GM18951 (cell line): ENCODE measurements at regions not wholly inside any gene's neighbourhood (a gene's known extent, or its start where the extent isn't known, plus 50 kb on each side); places are given as distances from the start of the nearest gene placed in this dataset.

Experiments used
- POLR2A ChIP-seq: IDR thresholded peaks from 4 replicates; pipeline ENCODE4 v1.6.1; 2011; ENCODE audit warnings: mild to moderate bottlenecking; ENCODE audit not compliant: insufficient read length, insufficient read depth; ENCODE audit errors: extremely low read depth
- in situ Hi-C: fragments of 300-500 bp; cut with MboI; formaldehyde crosslinking; loops from one replicate; pipeline ENCODE4 v1.12.0; 2022; ENCODE audit warnings: low sequenced_read_pairs, mixed read lengths, inconsistent platforms; ENCODE audit not compliant: unreplicated experiment

GRCh38 chr7:121474301-121474673 is 78.2 kb upstream of the FAM3C start:
- in situ Hi-C loops: no loop called here
- no peak for TF ChIP-seq POLR2A

GRCh38 chr7:121473645-121474300 is 77.7 kb upstream of the FAM3C start:
- in situ Hi-C loops: no loop called here
- no peak for TF ChIP-seq POLR2A

- TF ChIP-seq POLR2A: no peak
- in situ Hi-C loops: no loop called here
Measured at GRCh38 chr7:121466455-121466854, 70.3 kb upstream of the FAM3C start.

GRCh38 chr7:121459148-121459547 is 63.0 kb upstream of the FAM3C start:
- in situ Hi-C loops: no loop called here
- TF ChIP-seq POLR2A: no peak

- no peak for TF ChIP-seq POLR2A
- in situ Hi-C loops: no loop called here
Measured at GRCh38 chr7:121456785-121457359, 60.8 kb upstream of the FAM3C start.

GRCh38 chr7:121456015-121456414 is 59.9 kb upstream of the FAM3C start:
- no peak for TF ChIP-seq POLR2A
- in situ Hi-C loops: no loop called here

- in situ Hi-C loops: no loop called here
- no peak for TF ChIP-seq POLR2A
Measured at GRCh38 chr7:121452389-121452788, 56.3 kb upstream of the FAM3C start.

GRCh38 chr7:121451367-121452094 is 55.4 kb upstream of the FAM3C start:
- in situ Hi-C loops: no loop called here
- TF ChIP-seq POLR2A: no peak

GRCh38 chr7:121450631-121451198 is 54.6 kb upstream of the FAM3C start:
- in situ Hi-C loops: no loop called here
- no peak for TF ChIP-seq POLR2A

GRCh38 chr7:121449735-121450240 is 53.7 kb upstream of the FAM3C start:
- TF ChIP-seq POLR2A: no peak
- in situ Hi-C loops: no loop called here

GRCh38 chr7:121449329-121449728 is 53.2 kb upstream of the FAM3C start:
- TF ChIP-seq POLR2A: no peak
- in situ Hi-C loops: no loop called here

GRCh38 chr7:121448429-121448828 is 52.3 kb upstream of the FAM3C start:
- in situ Hi-C loops: no loop called here
- no peak for TF ChIP-seq POLR2A

- in situ Hi-C loops: no loop called here
- TF ChIP-seq POLR2A: no peak
Measured at GRCh38 chr7:121447911-121448300, 51.8 kb upstream of the FAM3C start.

- TF ChIP-seq POLR2A: no peak
- in situ Hi-C loops: no loop called here
Measured at GRCh38 chr7:121447243-121447910, 51.3 kb upstream of the FAM3C start.

GRCh38 chr7:121446526-121446925 is 50.4 kb upstream of the FAM3C start:
- in situ Hi-C loops: no loop called here
- TF ChIP-seq POLR2A: no peak
